ENCODE measurements at regions not wholly inside any gene's neighbourhood (a gene's known extent, or its start where the extent isn't known, plus 50 kb on each side); places are given as distances from the start of the nearest gene placed in this dataset.

- H3K36me3 ChIP-seq (ENCODE audit: insufficient read depth, low read length), result no peaks in the 10 kb centered on the region
- no peaks in the 10 kb centered on the region for H3K9me3 ChIP-seq (ENCODE audit: low read depth, low read length)
- TF ChIP-seq POLR2AphosphoS5 (IDR thresholded peaks at IDR 0.05; ENCODE audit: borderline replicate concordance, low read depth, low read length), result no peak
- TF ChIP-seq EZH2 (IDR thresholded peaks at IDR 0.05), result no peak
- no peak for TF ChIP-seq FOXP2 (optimal IDR thresholded peaks at IDR 0.05; ENCODE audit: control extremely low read depth, extremely low read length, insufficient read depth)
- H3K9ac ChIP-seq (ENCODE audit: insufficient read length), result no peak overlapping the region
- no peak for DNase-seq (ENCODE audit: low read depth, low spot score)
- no peak overlapping the region for H3K27ac ChIP-seq
- H3K4me3 ChIP-seq, result no peak overlapping the region
These were observed 208.5 kb downstream of the RAB38 start for GRCh38 chr11:87966694-87967093.

GRCh38 chr11:87966216-87966615 is 209.0 kb downstream of the RAB38 start:
- Histone ChIP-seq H3K27ac (no peak overlapping the region), H3K9me3 (ENCODE audit: low read depth, low read length) (no peaks in the 10 kb centered on the region), H3K4me3 (no peak overlapping the region), H3K9ac (ENCODE audit: insufficient read length) (no peak overlapping the region), H3K36me3 (ENCODE audit: insufficient read depth, low read length) (no peaks in the 10 kb centered on the region)
- TF ChIP-seq POLR2AphosphoS5 (IDR thresholded peaks at IDR 0.05; ENCODE audit: borderline replicate concordance, low read depth, low read length) (no peak), FOXP2 (optimal IDR thresholded peaks at IDR 0.05; ENCODE audit: control extremely low read depth, extremely low read length, insufficient read depth) (no peak), EZH2 (IDR thresholded peaks at IDR 0.05) (no peak)
- DNase-seq (ENCODE audit: low read depth, low spot score), result no peak

- Histone ChIP-seq H3K9ac (ENCODE audit: insufficient read length) (no peak overlapping the region), H3K4me3 (no peak overlapping the region), H3K27ac (no peak overlapping the region), H3K36me3 (ENCODE audit: insufficient read depth, low read length) (no peaks in the 10 kb centered on the region), H3K9me3 (ENCODE audit: low read depth, low read length) (no peaks in the 10 kb centered on the region)
- no peak for DNase-seq (ENCODE audit: low read depth, low spot score)
- TF ChIP-seq EZH2 (IDR thresholded peaks at IDR 0.05) (no peak), FOXP2 (optimal IDR thresholded peaks at IDR 0.05; ENCODE audit: control extremely low read depth, extremely low read length, insufficient read depth) (no peak), POLR2AphosphoS5 (IDR thresholded peaks at IDR 0.05; ENCODE audit: borderline replicate concordance, low read depth, low read length) (no peak)
These were observed 213.6 kb downstream of the RAB38 start for GRCh38 chr11:87961606-87962005.

- TF ChIP-seq POLR2AphosphoS5 (IDR thresholded peaks at IDR 0.05; ENCODE audit: borderline replicate concordance, low read depth, low read length), result no peak
- no peak for TF ChIP-seq EZH2 (IDR thresholded peaks at IDR 0.05)
- TF ChIP-seq FOXP2 (optimal IDR thresholded peaks at IDR 0.05; ENCODE audit: control extremely low read depth, extremely low read length, insufficient read depth), result no peak
- no peak overlapping the region for H3K27ac ChIP-seq
- no peak overlapping the region for H3K9ac ChIP-seq (ENCODE audit: insufficient read length)
- H3K4me3 ChIP-seq, result no peak overlapping the region
- H3K9me3 ChIP-seq (ENCODE audit: low read depth, low read length), result no peaks in the 10 kb centered on the region
- H3K36me3 ChIP-seq (ENCODE audit: insufficient read depth, low read length), result no peaks in the 10 kb centered on the region
- DNase-seq (ENCODE audit: low read depth, low spot score), result no peak
These were observed 217.3 kb downstream of the RAB38 start for GRCh38 chr11:87957961-87958360.

- no peak for DNase-seq (ENCODE audit: low read depth, low spot score)
- TF ChIP-seq FOXP2 (optimal IDR thresholded peaks at IDR 0.05; ENCODE audit: control extremely low read depth, extremely low read length, insufficient read depth) (no peak), EZH2 (IDR thresholded peaks at IDR 0.05) (no peak), POLR2AphosphoS5 (IDR thresholded peaks at IDR 0.05; ENCODE audit: borderline replicate concordance, low read depth, low read length) (no peak)
These were observed 220.8 kb downstream of the RAB38 start for GRCh38 chr11:87954476-87954875.

GRCh38 chr11:87942786-87943185 is 232.5 kb downstream of the RAB38 start:
- H3K4me3 ChIP-seq, result no peak overlapping the region
- no peaks in the 10 kb centered on the region for H3K9me3 ChIP-seq (ENCODE audit: low read depth, low read length)
- no peaks in the 10 kb centered on the region for H3K36me3 ChIP-seq (ENCODE audit: insufficient read depth, low read length)
- H3K9ac ChIP-seq (ENCODE audit: insufficient read length), result no peak overlapping the region
- no peak for TF ChIP-seq POLR2AphosphoS5 (IDR thresholded peaks at IDR 0.05; ENCODE audit: borderline replicate concordance, low read depth, low read length)
- TF ChIP-seq EZH2 (IDR thresholded peaks at IDR 0.05), result no peak
- TF ChIP-seq FOXP2 (optimal IDR thresholded peaks at IDR 0.05; ENCODE audit: control extremely low read depth, extremely low read length, insufficient read depth), result no peak
- no peak overlapping the region for H3K27ac ChIP-seq
- DNase-seq (ENCODE audit: low read depth, low spot score), result no peak

More at GRCh38 chr11:87954476-87954875, 220.8 kb downstream of the RAB38 start:
- H3K9me3 ChIP-seq (ENCODE audit: low read depth, low read length), result no peaks in the 10 kb centered on the region
- no peak overlapping the region for H3K27ac ChIP-seq
- no peak overlapping the region for H3K4me3 ChIP-seq
- H3K36me3 ChIP-seq (ENCODE audit: insufficient read depth, low read length), result no peaks in the 10 kb centered on the region
- H3K9ac ChIP-seq (ENCODE audit: insufficient read length), result no peak overlapping the region

- no peak for DNase-seq (ENCODE audit: low read depth, low spot score)
- Histone ChIP-seq H3K27ac (no peak overlapping the region), H3K9ac (ENCODE audit: insufficient read length) (no peak overlapping the region), H3K4me3 (no peak overlapping the region), H3K9me3 (ENCODE audit: low read depth, low read length) (no peaks in the 10 kb centered on the region), H3K36me3 (ENCODE audit: insufficient read depth, low read length) (no peaks in the 10 kb centered on the region)
- TF ChIP-seq FOXP2 (optimal IDR thresholded peaks at IDR 0.05; ENCODE audit: control extremely low read depth, extremely low read length, insufficient read depth) (no peak), EZH2 (IDR thresholded peaks at IDR 0.05) (no peak)
These were observed 241.1 kb downstream of the RAB38 start for GRCh38 chr11:87934182-87934581.

GRCh38 chr11:87926250-87926970 is 248.8 kb downstream of the RAB38 start:
- H3K27ac ChIP-seq, result no peak overlapping the region
- H3K36me3 ChIP-seq (ENCODE audit: insufficient read depth, low read length), result no peaks in the 10 kb centered on the region
- no peak overlapping the region for H3K9ac ChIP-seq (ENCODE audit: insufficient read length)
- TF ChIP-seq EZH2 (IDR thresholded peaks at IDR 0.05) (no peak), FOXP2 (optimal IDR thresholded peaks at IDR 0.05; ENCODE audit: control extremely low read depth, extremely low read length, insufficient read depth) (no peak), POLR2AphosphoS5 (IDR thresholded peaks at IDR 0.05; ENCODE audit: borderline replicate concordance, low read depth, low read length) (no peak)
- no peak overlapping the region for H3K4me3 ChIP-seq
- no peaks in the 10 kb centered on the region for H3K9me3 ChIP-seq (ENCODE audit: low read depth, low read length)
- no peak for DNase-seq (ENCODE audit: low read depth, low spot score)

- TF ChIP-seq EZH2 (IDR thresholded peaks at IDR 0.05) (no peak), FOXP2 (optimal IDR thresholded peaks at IDR 0.05; ENCODE audit: control extremely low read depth, extremely low read length, insufficient read depth) (no peak), POLR2AphosphoS5 (IDR thresholded peaks at IDR 0.05; ENCODE audit: borderline replicate concordance, low read depth, low read length) (no peak)
- no peak overlapping the region for H3K4me3 ChIP-seq
- H3K36me3 ChIP-seq (ENCODE audit: insufficient read depth, low read length), result no peaks in the 10 kb centered on the region
- H3K27ac ChIP-seq, result no peak overlapping the region
- H3K9ac ChIP-seq (ENCODE audit: insufficient read length), result no peak overlapping the region
- DNase-seq (ENCODE audit: low read depth, low spot score), result no peak
- H3K9me3 ChIP-seq (ENCODE audit: low read depth, low read length), result no peaks in the 10 kb centered on the region
These were observed 251.1 kb downstream of the RAB38 start for GRCh38 chr11:87924125-87924524.
